HEK293T (cell line): ENCODE measurements at regions not wholly inside any gene's neighbourhood (a gene's known extent, or its start where the extent isn't known, plus 50 kb on each side); places are given as distances from the start of the nearest gene placed in this dataset.

Experiments used
- ARNT ChIP-seq: fragments of 450-650 bp; IDR thresholded peaks from 2 replicates; pipeline ENCODE4 v1.6.1; 2017; ENCODE audit warnings: mild to moderate bottlenecking
- BHLHE40 ChIP-seq: fragments of 450-650 bp; IDR thresholded peaks from 2 replicates; pipeline ENCODE4 v1.6.1; 2016; ENCODE audit warnings: mild to moderate bottlenecking, moderate library complexity, borderline replicate concordance
- FOXM1 ChIP-seq: fragments of 450-650 bp; IDR thresholded peaks from 2 replicates; pipeline ENCODE4 v1.6.1; 2017; ENCODE audit warnings: mild to moderate bottlenecking, borderline replicate concordance
- SP1 ChIP-seq: fragments of 450-650 bp; IDR thresholded peaks from 2 replicates; pipeline ENCODE4 v1.6.1; 2017
- SUZ12 ChIP-seq: fragments of 450-650 bp; IDR thresholded peaks from 2 replicates; pipeline ENCODE4 v1.6.1; 2016; ENCODE audit warnings: mild to moderate bottlenecking
- TARDBP ChIP-seq: fragments of 450-650 bp; IDR thresholded peaks from 2 replicates; pipeline ENCODE4 v1.6.1; 2016
- ZNF384 ChIP-seq: fragments of 450-650 bp; IDR thresholded peaks from 2 replicates; pipeline ENCODE4 v1.6.1; 2016
- TF ChIP-seq, protein P1 (sequence below): fragments of 450-650 bp; IDR thresholded peaks from 2 replicates; pipeline ENCODE4 v1.6.1; 2016

DNA sequence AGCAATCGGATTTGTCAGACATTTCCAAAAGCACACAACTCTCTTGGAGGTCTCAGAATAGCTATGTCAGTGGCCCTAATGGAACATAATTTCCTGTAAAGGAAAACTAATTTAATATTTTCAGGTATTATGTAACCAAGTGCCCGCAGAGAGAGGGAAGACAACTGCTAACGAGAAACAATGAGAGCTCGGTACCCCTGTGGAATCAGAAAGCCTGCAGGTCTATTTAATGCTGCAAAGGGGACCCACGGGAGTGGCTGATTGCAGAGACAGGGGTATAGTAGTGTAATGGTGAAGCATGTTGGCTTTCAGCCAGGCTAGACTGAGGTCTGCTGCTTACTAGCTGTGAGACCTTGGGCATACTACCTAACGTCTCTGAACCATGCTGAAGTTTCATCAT is 508.1 kb upstream of the BRINP1 start:
- TF ChIP-seq, protein P1, sequence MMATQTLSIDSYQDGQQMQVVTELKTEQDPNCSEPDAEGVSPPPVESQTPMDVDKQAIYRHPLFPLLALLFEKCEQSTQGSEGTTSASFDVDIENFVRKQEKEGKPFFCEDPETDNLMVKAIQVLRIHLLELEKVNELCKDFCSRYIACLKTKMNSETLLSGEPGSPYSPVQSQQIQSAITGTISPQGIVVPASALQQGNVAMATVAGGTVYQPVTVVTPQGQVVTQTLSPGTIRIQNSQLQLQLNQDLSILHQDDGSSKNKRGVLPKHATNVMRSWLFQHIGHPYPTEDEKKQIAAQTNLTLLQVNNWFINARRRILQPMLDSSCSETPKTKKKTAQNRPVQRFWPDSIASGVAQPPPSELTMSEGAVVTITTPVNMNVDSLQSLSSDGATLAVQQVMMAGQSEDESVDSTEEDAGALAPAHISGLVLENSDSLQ: no peak
- TF ChIP-seq ARNT: no peak
- no peak for TF ChIP-seq SUZ12
- no peak for TF ChIP-seq TARDBP
- no peak for TF ChIP-seq FOXM1
- TF ChIP-seq BHLHE40: no peak
- TF ChIP-seq SP1: no peak
- no peak for TF ChIP-seq ZNF384
